OCI-LY1 (cell line): ENCODE measurements at regions not wholly inside any gene's neighbourhood (a gene's known extent, or its start where the extent isn't known, plus 50 kb on each side); places are given as distances from the start of the nearest gene placed in this dataset.

ENCODE experiments used
- EZH2 ChIP-seq: fragments of 200-600 bp; sonication (generic), shearing (Covaris generic); IDR thresholded peaks from 2 replicates; pipeline ENCODE4 v1.8.0; 2017; ENCODE audit warnings: borderline replicate concordance, mixed run types, mild to moderate bottlenecking, antibody characterized with exemption, low read length, moderate library complexity, mixed read lengths
- TF ChIP-seq, protein P1 (sequence below): fragments of 200-600 bp; sonication (generic), shearing (Covaris generic); IDR thresholded peaks from 2 replicates; pipeline ENCODE4 v1.5.1; 2017; ENCODE audit warnings: mild to moderate bottlenecking, antibody characterized with exemption, low read length, moderate library complexity, mixed read lengths

DNA sequence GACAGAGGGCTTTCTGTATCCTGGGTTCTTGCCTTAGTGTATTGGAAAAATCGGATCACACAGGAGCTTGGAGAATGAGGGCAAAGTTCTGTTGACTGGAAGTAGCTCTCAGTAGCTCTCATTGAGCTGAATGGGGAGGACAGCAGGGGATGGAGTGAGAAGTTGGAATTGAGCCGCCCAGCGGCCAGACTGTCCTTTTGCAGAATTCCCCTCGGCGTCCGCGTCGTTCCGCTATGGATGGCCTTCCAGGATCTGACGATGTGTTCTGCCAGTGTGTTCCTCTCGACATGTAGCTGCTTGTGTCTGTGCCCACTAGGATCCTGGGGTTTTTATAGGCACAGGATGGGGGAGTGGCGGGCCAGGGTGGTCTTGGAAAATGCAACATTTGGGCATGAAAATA lies 351.8 kb upstream of the SEMA3A start:
- TF ChIP-seq, protein P1, sequence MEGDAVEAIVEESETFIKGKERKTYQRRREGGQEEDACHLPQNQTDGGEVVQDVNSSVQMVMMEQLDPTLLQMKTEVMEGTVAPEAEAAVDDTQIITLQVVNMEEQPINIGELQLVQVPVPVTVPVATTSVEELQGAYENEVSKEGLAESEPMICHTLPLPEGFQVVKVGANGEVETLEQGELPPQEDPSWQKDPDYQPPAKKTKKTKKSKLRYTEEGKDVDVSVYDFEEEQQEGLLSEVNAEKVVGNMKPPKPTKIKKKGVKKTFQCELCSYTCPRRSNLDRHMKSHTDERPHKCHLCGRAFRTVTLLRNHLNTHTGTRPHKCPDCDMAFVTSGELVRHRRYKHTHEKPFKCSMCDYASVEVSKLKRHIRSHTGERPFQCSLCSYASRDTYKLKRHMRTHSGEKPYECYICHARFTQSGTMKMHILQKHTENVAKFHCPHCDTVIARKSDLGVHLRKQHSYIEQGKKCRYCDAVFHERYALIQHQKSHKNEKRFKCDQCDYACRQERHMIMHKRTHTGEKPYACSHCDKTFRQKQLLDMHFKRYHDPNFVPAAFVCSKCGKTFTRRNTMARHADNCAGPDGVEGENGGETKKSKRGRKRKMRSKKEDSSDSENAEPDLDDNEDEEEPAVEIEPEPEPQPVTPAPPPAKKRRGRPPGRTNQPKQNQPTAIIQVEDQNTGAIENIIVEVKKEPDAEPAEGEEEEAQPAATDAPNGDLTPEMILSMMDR: no peak
- no peak for TF ChIP-seq EZH2
